ENCODE measurements at regions not wholly inside any gene's neighbourhood (a gene's known extent, or its start where the extent isn't known, plus 50 kb on each side); places are given as distances from the start of the nearest gene placed in this dataset.

GRCh38 chr3:35919160-35919559, 279.8 kb downstream of the ARPP21 start:
- TF ChIP-seq CHD2 (IDR thresholded peaks at IDR 0.05; ENCODE audit: low read length, partially characterized antibody) = no peak
- TF ChIP-seq ELF1 (IDR thresholded peaks at IDR 0.05) = no peak
- TF ChIP-seq RFX5 (IDR thresholded peaks at IDR 0.05; ENCODE audit: low read length) = no peak
